HFFc6 (cell line): ENCODE measurements at regions not wholly inside any gene's neighbourhood (a gene's known extent, or its start where the extent isn't known, plus 50 kb on each side); places are given as distances from the start of the nearest gene placed in this dataset.

ENCODE experiments used
- DNase-seq: peaks from one replicate; pipeline ENCODE4 v3.0.0-alpha.2; 2018
- H3K27ac Mint-ChIP-seq: 2 replicates; pipeline ENCODE4 v1.8.0; 2020; ENCODE audit warnings: mild to moderate bottlenecking, mixed read lengths
- H3K27me3 Mint-ChIP-seq: 2 replicates; pipeline ENCODE4 v1.8.0; 2021; ENCODE audit warnings: mild to moderate bottlenecking, moderate library complexity, mixed read lengths; ENCODE audit not compliant: insufficient read depth
- H3K36me3 Mint-ChIP-seq: 2 replicates; pipeline ENCODE4 v1.8.0; 2021; ENCODE audit warnings: low read depth, mixed read lengths
- H3K4me1 Mint-ChIP-seq: 2 replicates; pipeline ENCODE4 v1.8.0; 2020; ENCODE audit warnings: low read depth, mixed read lengths
- H3K4me3 Mint-ChIP-seq: 2 replicates; pipeline ENCODE4 v1.8.0; 2020; ENCODE audit warnings: mild to moderate bottlenecking, moderate library complexity, mixed read lengths
- H3K9me3 Mint-ChIP-seq: 2 replicates; pipeline ENCODE4 v1.8.0; 2020; ENCODE audit warnings: mild to moderate bottlenecking, mixed read lengths
- CTCF ChIP-seq: fragments of 200-600 bp; sonication (generic); IDR thresholded peaks from 2 replicates; pipeline ENCODE4 v1.5.0; 2021; ENCODE audit warnings: antibody characterized with exemption, mild to moderate bottlenecking

- Mint-ChIP-seq H3K27me3 (peaks cover 18% of the 10 kb centered on the region), H3K36me3 (no peaks in the 10 kb centered on the region), H3K27ac (no peak overlapping the region), H3K4me1 (peaks cover 7% of the 10 kb centered on the region), H3K9me3 (no peaks in the 10 kb centered on the region), H3K4me3 (no peak overlapping the region)
- DNase-seq = no peak
- no peak for TF ChIP-seq CTCF
Observed at GRCh38 chr4:186018784-186019183, 50.2 kb upstream of the TLR3 start.
